Heart left ventricle (tissue), 16 donors: ENCODE measurements at regions not wholly inside any gene's neighbourhood (a gene's known extent, or its start where the extent isn't known, plus 50 kb on each side); places are given as distances from the start of the nearest gene placed in this dataset.

ENCODE experiments used
- ATAC-seq, 4 donors: fragments of 200-7000 bp; cut with Tn5 transposase; one replicate each; pipeline ENCODE4 v1.9.1; 2020 to 2022; ENCODE audit warnings: moderate library complexity in 4 of 4, mild to moderate bottlenecking in 3 of 4, moderate number of reproducible peaks in 1 of 4
- DNase-seq, 5 donors: peaks; one replicate each; pipeline ENCODE4 v3.0.0-alpha.2; 2020
- H3K27ac ChIP-seq, 12 donors: fragments of 200-600 bp; sonication (generic) in 4 of 12; one replicate each; pipeline versions ENCODE4 v1.5.0 to v1.8.0; 2016 to 2022; ENCODE audit warnings: mild to moderate bottlenecking in 2 of 12
- H3K27me3 ChIP-seq, 9 donors: fragments of 200-600 bp; sonication (generic) in 2 of 9; one replicate each; pipeline versions ENCODE4 v1.5.1 to v1.8.0; 2016 to 2022; ENCODE audit warnings: mild to moderate bottlenecking in 3 of 9
- H3K36me3 ChIP-seq, 9 donors: fragments of 200-600 bp; sonication (generic) in 2 of 9; one replicate each; pipeline versions ENCODE4 v1.5.0 to v1.8.0; 2018 to 2022; ENCODE audit warnings: mild to moderate bottlenecking in 2 of 9
- H3K4me1 ChIP-seq, 12 donors: fragments of 200-600 bp; sonication (generic) in 4 of 12; one replicate each; pipeline versions ENCODE4 v1.5.0 to v1.8.0; 2016 to 2022; ENCODE audit warnings: mild to moderate bottlenecking in 3 of 12
- H3K4me3 ChIP-seq, 12 donors: fragments of 200-600 bp; sonication (generic) in 4 of 12; one replicate each; pipeline versions ENCODE4 v1.5.0 to v1.8.0; 2017 to 2022; ENCODE audit warnings: mild to moderate bottlenecking in 9 of 12, moderate library complexity in 4 of 12
- H3K9me3 ChIP-seq, 12 donors: fragments of 200-600 bp; sonication (generic) in 4 of 12; one replicate each; pipeline versions ENCODE4 v1.5.0 to v1.8.0; 2016 to 2022; ENCODE audit warnings: mild to moderate bottlenecking in 1 of 12
- CTCF ChIP-seq, 12 donors: fragments of 200-600 bp; sonication (generic) in 4 of 12; IDR thresholded peaks; one replicate each; pipeline versions ENCODE4 v1.5.0 to v1.8.0; 2018 to 2022; ENCODE audit warnings: antibody characterized with exemption in 12 of 12, mild to moderate bottlenecking in 5 of 12
- POLR2A ChIP-seq, 2 donors: fragments of 450-650 bp; IDR thresholded peaks; one replicate each; pipeline ENCODE4 v1.6.1; 2017; ENCODE audit warnings: antibody characterized with exemption in 2 of 2, mild to moderate bottlenecking in 2 of 2, moderate library complexity in 2 of 2
- WGBS, 4 donors: extraction: QIAGEN DNeasy Blood & Tissue Kit in 2 of 4; methylation state at CpG; one replicate each; pipeline versions ENCODE4 v1.1.5 to v1.1.7; 2013 to 2018; 5-methylcytosine and 5-hydroxymethylcytosine counted together
- intact Hi-C, 10 donors: fragments of 100-400 bp; cut with DNase I; formaldehyde crosslinking; loops; one replicate each; pipeline versions ENCODE4 v1.11.1 to v1.14.2; 2022
- donor health status: ischemic (EF 13 %, LVEDD 7.1; RV severe dilation, severe dysfunction).
- donor health status: healthy with polysubstance abuse.
- donor health status: DM: no; HTN: yes; CAD: no.
- donor health status: DM: no; HTN: no; CAD: no.
- donor health status: ischemic (EF 25% LVEDD 6.9; RV normal size, moderate dysfunction).
- donor health status: ischemic (EF 25% LVEDD 5.7; RV mildly dilated, moderate dysfunction).
- donor health status: healthy.
- donor health status: DM: yes; HTN: yes; CAD: no.
- donor health status: ischemic (EF 35%, LVEDD 5.7; RV mildly dilated, moderate dysfunction).
- donor health status: nonischemic (EF 11% LVEDD 7.7; RV severe dilation, severe dysfunction).
- donor health status: DM: yes; HTN: yes; CAD: no.
- donor health status: PGD.
- donor health status: ischemic (EF 29% LVEDD 5.4; RV normal size, mild dysfunction).
- donor health status: nonischemic (EF 23%, LVEDD 6.1; RV moderate dilation, normal function).

GRCh38 chr20:56897318-56897957 is 268.3 kb downstream of the TFAP2C start:
- no peak for ATAC-seq
- 44 to 56% (median 51%) methylated on average over 7 of the region's 7 CpGs for WGBS, 4 donors
- peaks cover 0 to 11% (median 0%) of the 10 kb centered on the region in 12 donors for H3K9me3 ChIP-seq
- intact Hi-C loops, result no loop called here
- H3K27ac ChIP-seq, result no peak overlapping the region
- DNase-seq, result no peak
- TF ChIP-seq CTCF (IDR thresholded peaks at IDR 0.05) (no peak), POLR2A (IDR thresholded peaks at IDR 0.05) (no peak)
- H3K27me3 ChIP-seq, result peaks cover 0 to 18% (median 3%) of the 10 kb centered on the region in 9 donors
- no peak overlapping the region for H3K4me3 ChIP-seq
- no peaks in the 10 kb centered on the region for H3K36me3 ChIP-seq
- no peaks in the 10 kb centered on the region for H3K4me1 ChIP-seq

GRCh38 chr20:56897958-56898349 is 268.8 kb downstream of the TFAP2C start:
- WGBS, 4 donors, result 76 to 90% (median 79%) methylated on average over 3 of the region's 3 CpGs
- Histone ChIP-seq H3K4me1 (no peaks in the 10 kb centered on the region), H3K4me3 (no peak overlapping the region), H3K27me3 (peaks cover 0 to 18% (median 3%) of the 10 kb centered on the region in 9 donors), H3K36me3 (no peaks in the 10 kb centered on the region), H3K9me3 (peaks cover 0 to 11% (median 0%) of the 10 kb centered on the region in 12 donors), H3K27ac (no peak overlapping the region)
- ATAC-seq, result no peak
- intact Hi-C loops, result no loop called here
- no peak for DNase-seq
- TF ChIP-seq POLR2A (IDR thresholded peaks at IDR 0.05), result no peak
- no peak for TF ChIP-seq CTCF (IDR thresholded peaks at IDR 0.05)

- 58 to 66% (median 63%) methylated on average over 5 of the region's 5 CpGs for WGBS, 4 donors
- no peaks in the 10 kb centered on the region for H3K4me1 ChIP-seq
- no peak for ATAC-seq
- TF ChIP-seq CTCF (IDR thresholded peaks at IDR 0.05), result no peak
- intact Hi-C loops, result no loop called here
- H3K27ac ChIP-seq, result no peak overlapping the region
- no peaks in the 10 kb centered on the region for H3K36me3 ChIP-seq
- H3K4me3 ChIP-seq, result no peak overlapping the region
- H3K27me3 ChIP-seq, result peaks cover 0 to 18% (median 3%) of the 10 kb centered on the region in 9 donors
- H3K9me3 ChIP-seq, result peaks cover 0 to 11% (median 0%) of the 10 kb centered on the region in 12 donors
- DNase-seq, result no peak
These were observed 270.4 kb downstream of the TFAP2C start for GRCh38 chr20:56899506-56899905.

- TF ChIP-seq POLR2A (IDR thresholded peaks at IDR 0.05) (no peak), CTCF (IDR thresholded peaks at IDR 0.05) (no peak)
- ATAC-seq (no peak), DNase-seq (no peak)
- H3K27ac ChIP-seq, result no peak overlapping the region
- H3K36me3 ChIP-seq, result no peaks in the 10 kb centered on the region
- peaks cover 0 to 11% (median 0%) of the 10 kb centered on the region in 12 donors for H3K9me3 ChIP-seq
- 76 to 83% (median 77%) methylated on average over 9 of the region's 9 CpGs for whole genome bisulfite sequencing, 4 donors
- H3K4me1 ChIP-seq, result no peaks in the 10 kb centered on the region
- no peak overlapping the region for H3K4me3 ChIP-seq
- intact Hi-C loops, result no loop called here
- H3K27me3 ChIP-seq, result peaks cover 0 to 18% (median 3%) of the 10 kb centered on the region in 9 donors
These were observed 271.1 kb downstream of the TFAP2C start for GRCh38 chr20:56900252-56900651.
